HCT116 (cell line): ENCODE measurements at regions not wholly inside any gene's neighbourhood (a gene's known extent, or its start where the extent isn't known, plus 50 kb on each side); places are given as distances from the start of the nearest gene placed in this dataset.

Source experiments
- ATAC-seq: fragments of 200-7000 bp; cut with Tn5 transposase; 2 replicates; pipeline ENCODE4 v1.9.1; 2020; ENCODE audit warnings: mild to moderate bottlenecking, moderate library complexity
- BruUV-seq: library from RNA; stranded (reverse); fragments of 400-500 nt; replicated peaks from 2 replicates; lab custom pipeline; 2021; lab: Mats Ljungman, UMichigan
- CTCF ChIA-PET: fragments of 300-600 bp; sonication (Branson Sonifier 250); formaldehyde crosslinking; loops from one replicate; lab custom pipeline; 2021; ENCODE audit warnings: antibody characterized with exemption; lab: Charles Lee
- POLR2A ChIA-PET: fragments of 300-600, 350-600 bp; sonication (Branson Sonifier 250); formaldehyde crosslinking; loops from one replicate; lab custom pipeline; 2021; ENCODE audit warnings: antibody characterized with exemption; lab: Charles Lee
- RAD21 ChIA-PET, 2 experiments: fragments of 300-600 bp; sonication (Branson Sonifier 250); formaldehyde crosslinking; loops; one replicate each; lab custom pipeline; 2023; ENCODE audit warnings: low total read pairs in 2 of 2; ENCODE audit not compliant: uncharacterized antibody in 2 of 2, unreplicated experiment in 2 of 2, low non-redundant PET in 1 of 2; lab: Charles Lee
- DNase-seq: peaks from one replicate; pipeline ENCODE4 v3.0.0-alpha.2; 2010; ENCODE audit warnings: low read depth, low spot score
- H2AFZ ChIP-seq: fragments of 200-600 bp; shearing (Covaris generic), sonication (generic); 2 replicates; pipeline ENCODE4 v1.6.1; 2017; ENCODE audit warnings: low read depth, mixed run types, mixed read lengths, antibody characterized with exemption, low read length; ENCODE audit not compliant: poor library complexity, severe bottlenecking
- H3K27ac ChIP-seq: 2 replicates; pipeline ENCODE4 v1.5.1; 2012; ENCODE audit warnings: low read depth, low read length
- H3K27me3 ChIP-seq: fragments of 200-600 bp; sonication (generic); 2 replicates; pipeline ENCODE4 v1.6.1; 2016; ENCODE audit warnings: mixed run types, low read length, mixed read lengths; ENCODE audit not compliant: insufficient read depth
- H3K36me3 ChIP-seq, 2 experiments: fragments of 200-500 bp in 1 of 2; fragments of 200-600 bp in 1 of 2; sonication (Bioruptor generic) in 1 of 2; sonication (generic) in 1 of 2; 2 replicates each; pipeline versions ENCODE4 v1.5.1 to v1.6.1; 2014 to 2016; ENCODE audit warnings: low read length in 2 of 2, inconsistent platforms in 1 of 2, mixed read lengths in 1 of 2, mixed run types in 1 of 2; ENCODE audit not compliant: insufficient read depth in 2 of 2, control insufficient read depth in 1 of 2
- H3K4me1 ChIP-seq, 2 experiments: fragments of 200-600 bp in 1 of 2; sonication (generic) in 1 of 2; 2 replicates each; pipeline versions ENCODE4 v1.5.1 to v1.6.1; 2012 to 2017; ENCODE audit warnings: low read length in 2 of 2, inconsistent platforms in 1 of 2, mild to moderate bottlenecking in 1 of 2, mixed read lengths in 1 of 2, mixed run types in 1 of 2, moderate library complexity in 1 of 2; ENCODE audit not compliant: insufficient read depth in 2 of 2, control insufficient read depth in 1 of 2
- H3K4me2 ChIP-seq: fragments of 200-600 bp; sonication (generic); 2 replicates; pipeline ENCODE4 v1.6.1; 2017; ENCODE audit warnings: mixed run types, low read length, mixed read lengths
- H3K4me3 ChIP-seq, 2 experiments: fragments of 200-600 bp in 1 of 2; sonication (generic) in 1 of 2; replicated peaks in 1 of 2; 2 replicates each; pipeline ENCODE4 v1.5.1; 2011 to 2016; ENCODE audit warnings: low read length in 2 of 2, control low read depth in 1 of 2, low read depth in 1 of 2, mild to moderate bottlenecking in 1 of 2, mixed read lengths in 1 of 2, mixed run types in 1 of 2
- H3K79me2 ChIP-seq: fragments of 200-600 bp; sonication (generic); 2 replicates; pipeline ENCODE4 v1.6.1; 2017; ENCODE audit warnings: mild to moderate bottlenecking, mixed run types, low read length, moderate library complexity, mixed read lengths; ENCODE audit not compliant: insufficient read depth
- H3K9ac ChIP-seq: fragments of 200-600 bp; sonication (generic); 2 replicates; pipeline ENCODE4 v1.6.1; 2016; ENCODE audit warnings: low read length, mixed read lengths
- H3K9me2 ChIP-seq: fragments of 200-600 bp; sonication (generic), shearing (Covaris generic); 2 replicates; pipeline ENCODE4 v1.6.1; 2017; ENCODE audit warnings: mixed run types, mild to moderate bottlenecking, moderate library complexity; ENCODE audit not compliant: insufficient read depth
- H3K9me3 ChIP-seq, 2 experiments: fragments of 200-500 bp in 1 of 2; fragments of 200-600 bp in 1 of 2; sonication (Bioruptor generic) in 1 of 2; sonication (generic) in 1 of 2; 2 replicates each; pipeline ENCODE4 v1.6.1; 2014 to 2017; ENCODE audit warnings: low read length in 2 of 2, mixed read lengths in 2 of 2, inconsistent platforms in 1 of 2, low read depth in 1 of 2, mild to moderate bottlenecking in 1 of 2, mixed run types in 1 of 2, moderate library complexity in 1 of 2; ENCODE audit not compliant: control insufficient read depth in 1 of 2, insufficient read depth in 1 of 2
- H4K20me1 ChIP-seq: fragments of 200-600 bp; sonication (generic), shearing (Covaris generic); 2 replicates; pipeline ENCODE4 v1.6.1; 2017; ENCODE audit warnings: mixed run types, mild to moderate bottlenecking, moderate library complexity; ENCODE audit not compliant: insufficient read depth
- ATF3 ChIP-seq: IDR thresholded peaks from 2 replicates; pipeline ENCODE4 v1.6.1; 2012
- CEBPB ChIP-seq: IDR thresholded peaks from 2 replicates; pipeline ENCODE4 v1.6.1; 2012; ENCODE audit warnings: low read depth
- CTCF ChIP-seq, 3 experiments: fragments of 200-600 bp in 1 of 3; sonication (generic) in 1 of 3; IDR thresholded peaks in 2 of 3; conservative IDR thresholded peaks in 1 of 3; 2 replicates each; pipeline ENCODE4 v1.5.1; 2012 to 2017; ENCODE audit warnings: low read depth in 2 of 3, low read length in 2 of 3, antibody characterized with exemption in 1 of 3, borderline replicate concordance in 1 of 3, control low read depth in 1 of 3, mild to moderate bottlenecking in 1 of 3, mixed read lengths in 1 of 3, mixed run types in 1 of 3, moderate library complexity in 1 of 3; ENCODE audit not compliant: insufficient read depth in 1 of 3
- EGR1 ChIP-seq: IDR thresholded peaks from 2 replicates; pipeline ENCODE4 v1.6.1; 2012; ENCODE audit warnings: low read depth
- EZH2phosphoT487 ChIP-seq: fragments of 200-600 bp; IDR thresholded peaks from 2 replicates; pipeline ENCODE4 v1.6.1; 2018; ENCODE audit warnings: antibody characterized with exemption, borderline replicate concordance
- FOSL1 ChIP-seq: IDR thresholded peaks from 2 replicates; pipeline ENCODE4 v1.6.1; 2012; ENCODE audit warnings: low read depth
- MAX ChIP-seq: IDR thresholded peaks from 2 replicates; pipeline ENCODE4 v1.6.1; 2012
- POLR2A ChIP-seq: IDR thresholded peaks from 2 replicates; pipeline ENCODE4 v1.7.0; 2011; ENCODE audit warnings: borderline replicate concordance; ENCODE audit not compliant: insufficient read depth, insufficient read length; ENCODE audit errors: extremely low read depth
- RAD21 ChIP-seq: IDR thresholded peaks from 2 replicates; pipeline ENCODE4 v1.6.1; 2012; ENCODE audit warnings: low read depth, mild to moderate bottlenecking
- SIN3A ChIP-seq: IDR thresholded peaks from 2 replicates; pipeline ENCODE4 v1.6.1; 2012; ENCODE audit warnings: low read depth
- TCF7L2 ChIP-seq: IDR thresholded peaks from 2 replicates; pipeline ENCODE4 v1.7.0; 2011; ENCODE audit warnings: borderline replicate concordance, inconsistent platforms; ENCODE audit not compliant: insufficient read depth, insufficient read length; ENCODE audit errors: extremely low read depth
- YY1 ChIP-seq: IDR thresholded peaks from 2 replicates; pipeline ENCODE4 v1.6.1; 2011; ENCODE audit warnings: low read length, low read depth, moderate library complexity, mild to moderate bottlenecking; ENCODE audit not compliant: insufficient replicate concordance; ENCODE audit errors: extremely low read depth
- ZBTB33 ChIP-seq: IDR thresholded peaks from 2 replicates; pipeline ENCODE4 v1.6.1; 2011; ENCODE audit warnings: mild to moderate bottlenecking, low read length, moderate library complexity; ENCODE audit not compliant: insufficient replicate concordance; ENCODE audit errors: extremely low read depth
- ZNF274 ChIP-seq: fragments of 200-500 bp; sonication (Bioruptor generic); IDR thresholded peaks from 2 replicates; pipeline ENCODE4 v1.6.1; 2014; ENCODE audit warnings: mild to moderate bottlenecking, low read depth, low read length, inconsistent platforms
- intact Hi-C: fragments of 100-400 bp; cut with micrococcal nuclease; formaldehyde crosslinking; loops from 2 replicates; pipeline ENCODE4 v1.10.0; 2022

GRCh38 chr2:118186858-118187254 lies 98.6 kb downstream of the INSIG2 start:
- H3K4me3 ChIP-seq: no peak overlapping the region; a peak in 1 of 4 replicates
- H3K79me2 ChIP-seq: no peaks in the 10 kb centered on the region
- ChIA-PET RAD21 (no interaction called here), CTCF (interaction anchor here (2.7 kb wide), 1 partner anchor 140 kb away, joined by 11 read pairs; no protein-coding TSS in a partner anchor), POLR2A (interaction anchor here (0.6 to 1.5 kb wide), 4 partner anchors 10 to 101 kb away, joined by 3 to 5 read pairs (median 3); no protein-coding TSS in a partner anchor)
- ATAC-seq (no peak), DNase-seq (no peak)
- no peaks in the 10 kb centered on the region for H3K36me3 ChIP-seq
- TSS peak; percentile 93 for BruUV-seq
- no peaks in the 10 kb centered on the region for H4K20me1 ChIP-seq
- peaks cover 14 to 29% of the 10 kb centered on the region in 2 experiments; a peak in 3 of 4 replicates for H3K4me1 ChIP-seq
- H3K27me3 ChIP-seq: no peaks in the 10 kb centered on the region
- H3K9me3 ChIP-seq: no peaks in the 10 kb centered on the region
- peak overlapping the region; percentile 79 for H2AFZ ChIP-seq
- H3K9ac ChIP-seq: peak overlapping the region; percentile 65
- H3K4me2 ChIP-seq: peak overlapping the region; percentile 95
- no peaks in the 10 kb centered on the region for H3K9me2 ChIP-seq
- intact Hi-C loops: loop anchor here (5.0 kb wide), 1 partner anchor 65 kb away; no protein-coding TSS in a partner anchor
- TF ChIP-seq CEBPB: no peak
- no peak for TF ChIP-seq FOSL1
- no peak for TF ChIP-seq YY1
- no peak for TF ChIP-seq TCF7L2
- no peak for TF ChIP-seq CTCF (IDR thresholded peaks at IDR 0.05 in 2 of 3, conservative IDR thresholded peaks at IDR 0.05 in 1 of 3; ENCODE audit: borderline replicate concordance in 1 of 3, insufficient read depth in 1 of 3, low read depth in 2 of 3, low read length in 2 of 3)
- TF ChIP-seq EGR1: no peak
- no peak for TF ChIP-seq SIN3A
- no peak for TF ChIP-seq POLR2A
- no peak for TF ChIP-seq ZBTB33
- no peak for TF ChIP-seq EZH2phosphoT487
- TF ChIP-seq MAX: no peak
- TF ChIP-seq RAD21: no peak
- TF ChIP-seq ZNF274: no peak
- TF ChIP-seq ATF3: no peak
- TF ChIP-seq, all 23 proteins: peak for 0
- H3K27ac ChIP-seq: no peak overlapping the region
